ENCODE measurements at regions not wholly inside any gene's neighbourhood (a gene's known extent, or its start where the extent isn't known, plus 50 kb on each side); places are given as distances from the start of the nearest gene placed in this dataset.

DNA sequence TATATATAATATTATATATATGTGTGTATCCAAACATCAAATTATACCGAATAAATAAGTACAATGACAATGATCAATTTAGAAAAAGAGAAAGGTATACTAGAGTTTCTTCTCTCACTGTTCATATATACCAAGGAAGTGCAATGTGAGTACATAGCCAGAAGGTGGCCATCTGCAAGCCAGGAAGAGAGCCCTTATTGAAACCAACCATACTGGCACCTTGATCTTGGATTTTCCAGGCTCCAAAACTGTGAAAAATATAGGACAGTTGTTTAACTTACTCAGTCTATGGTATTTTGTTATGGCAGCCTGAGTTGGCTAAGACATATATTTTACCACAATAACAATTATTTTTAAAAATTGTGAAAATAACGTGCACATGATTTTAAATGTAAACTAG, 1490.2 kb upstream of the SLC39A10 start:
- POLR2A ChIA-PET: no interaction called here
- CTCF ChIA-PET: interaction anchor here (0.6 to 1.4 kb wide), 3 partner anchors 153 to 1150 kb away, joined by 3 read pairs; no protein-coding TSS in a partner anchor
- Mint-ChIP-seq H3K36me3 (no peaks in the 10 kb centered on the region), H3K9me3 (no peaks in the 10 kb centered on the region), H3K27me3 (no peaks in the 10 kb centered on the region), H3K27ac (no peak overlapping the region), H3K4me3 (no peak overlapping the region), H3K4me1 (ENCODE audit: low read depth) (no peaks in the 10 kb centered on the region)
- no peak for DNase-seq
- intact Hi-C loops (cut with micrococcal nuclease): loop anchor here (1.0 kb wide), 1 partner anchor 1151 kb away; no protein-coding TSS in a partner anchor

DNA sequence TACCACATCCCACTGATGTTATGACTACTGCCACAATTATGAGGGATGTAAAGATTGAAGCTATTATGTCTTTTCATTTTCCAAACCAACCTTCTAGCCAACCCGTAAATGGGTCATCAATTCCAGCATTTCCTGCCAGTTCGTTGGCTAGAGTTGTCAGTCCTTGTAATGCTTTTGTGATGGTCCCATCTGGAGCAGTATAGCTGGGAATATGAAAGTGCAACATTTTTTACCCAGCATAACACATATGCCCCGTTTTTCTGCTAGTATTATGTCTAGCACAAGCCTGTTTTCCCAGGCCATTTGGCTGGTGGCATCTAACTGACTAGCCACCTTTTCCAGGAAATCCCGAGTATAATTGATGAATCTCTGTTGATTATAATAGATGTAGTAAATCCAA, 1501.6 kb upstream of the SLC39A10 start:
- POLR2A ChIA-PET: no interaction called here
- no peak for DNase-seq
- H3K4me3 Mint-ChIP-seq: no peak overlapping the region
- intact Hi-C loops (cut with micrococcal nuclease): no loop called here
- H3K4me1 Mint-ChIP-seq (ENCODE audit: low read depth): no peaks in the 10 kb centered on the region
- no peak overlapping the region for H3K27ac Mint-ChIP-seq
- H3K36me3 Mint-ChIP-seq: no peaks in the 10 kb centered on the region
- H3K27me3 Mint-ChIP-seq: no peaks in the 10 kb centered on the region
- CTCF ChIA-PET: no interaction called here
- no peaks in the 10 kb centered on the region for H3K9me3 Mint-ChIP-seq

DNA sequence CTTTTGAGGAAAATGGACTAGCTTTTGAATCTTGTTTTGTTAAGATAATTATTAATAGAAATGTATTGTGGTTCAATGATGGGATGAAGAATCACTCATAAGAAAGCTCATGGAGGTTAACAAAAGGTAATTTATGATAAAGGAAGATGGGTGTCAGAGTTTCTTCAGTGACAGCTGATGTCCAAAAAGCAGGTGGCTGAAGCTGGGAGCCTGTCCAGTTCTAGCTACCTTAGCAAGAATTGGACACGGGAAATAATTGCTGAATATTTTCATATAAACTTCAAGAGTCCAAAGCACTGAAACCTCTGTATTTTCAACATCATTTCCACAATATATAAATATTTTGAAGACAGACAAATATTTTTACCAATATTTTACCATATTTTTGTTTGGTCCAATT, 1505.8 kb upstream of the SLC39A10 start:
- CTCF ChIA-PET: no interaction called here
- no peaks in the 10 kb centered on the region for H3K36me3 Mint-ChIP-seq
- no peaks in the 10 kb centered on the region for H3K9me3 Mint-ChIP-seq
- no peaks in the 10 kb centered on the region for H3K4me1 Mint-ChIP-seq (ENCODE audit: low read depth)
- H3K27ac Mint-ChIP-seq: no peak overlapping the region
- no peaks in the 10 kb centered on the region for H3K27me3 Mint-ChIP-seq
- no peak overlapping the region for H3K4me3 Mint-ChIP-seq
- no peak for DNase-seq
- intact Hi-C loops (cut with micrococcal nuclease): no loop called here
- POLR2A ChIA-PET: no interaction called here

DNA sequence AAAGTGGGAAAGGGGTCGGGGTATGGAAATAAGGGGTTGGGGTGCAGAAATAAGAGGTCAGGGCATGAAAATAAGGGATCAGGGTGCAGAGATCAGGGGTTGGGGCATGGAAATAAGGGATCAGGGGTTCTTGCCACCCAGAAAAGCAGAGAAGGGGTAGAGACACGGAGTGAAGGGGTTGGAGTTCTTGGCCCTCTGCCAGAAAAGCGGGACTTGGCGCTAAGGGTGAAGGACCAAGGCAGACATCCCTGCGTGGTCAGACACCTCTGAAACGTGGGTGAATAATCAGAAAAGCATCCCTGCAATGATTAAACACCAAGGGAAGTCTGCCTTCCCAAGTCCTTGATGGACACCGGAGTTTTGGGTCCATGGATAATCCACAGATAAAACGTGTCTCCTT, 1521.6 kb upstream of the SLC39A10 start:
- Mint-ChIP-seq H3K27me3 (no peaks in the 10 kb centered on the region), H3K9me3 (peaks cover 2% of the 10 kb centered on the region), H3K4me1 (ENCODE audit: low read depth) (no peaks in the 10 kb centered on the region), H3K4me3 (no peak overlapping the region), H3K27ac (no peak overlapping the region), H3K36me3 (no peaks in the 10 kb centered on the region)
- POLR2A ChIA-PET: no interaction called here
- intact Hi-C loops (cut with micrococcal nuclease): no loop called here
- no peak for DNase-seq
- CTCF ChIA-PET: no interaction called here

DNA sequence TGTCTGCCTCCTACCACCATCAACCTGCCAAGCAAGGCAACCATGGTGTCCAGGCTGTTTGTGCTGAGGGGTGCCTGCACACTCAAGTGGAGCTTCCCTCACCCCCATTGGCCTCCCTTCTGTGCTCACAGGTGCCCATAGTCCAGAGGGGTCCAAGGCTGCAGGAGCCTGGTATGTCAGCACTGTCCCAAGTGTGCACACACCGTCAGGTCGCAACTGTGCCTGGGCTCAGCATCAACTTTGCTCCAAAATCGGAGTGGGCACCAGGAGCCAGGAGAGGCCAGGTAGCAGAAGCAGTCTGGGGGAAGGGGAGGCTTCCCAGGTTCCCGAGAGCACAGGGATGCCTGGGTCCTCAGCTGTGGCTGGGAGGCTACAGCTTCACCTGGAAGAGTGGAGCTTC, 1528.2 kb upstream of the SLC39A10 start:
- H3K4me1 Mint-ChIP-seq (ENCODE audit: low read depth): no peaks in the 10 kb centered on the region
- ChIA-PET POLR2A (no interaction called here), CTCF (no interaction called here)
- intact Hi-C loops (cut with micrococcal nuclease): no loop called here
- H3K9me3 Mint-ChIP-seq: no peaks in the 10 kb centered on the region
- no peak overlapping the region for H3K4me3 Mint-ChIP-seq
- H3K27me3 Mint-ChIP-seq: no peaks in the 10 kb centered on the region
- H3K27ac Mint-ChIP-seq: no peak overlapping the region
- H3K36me3 Mint-ChIP-seq: no peaks in the 10 kb centered on the region
- DNase-seq: no peak

DNA sequence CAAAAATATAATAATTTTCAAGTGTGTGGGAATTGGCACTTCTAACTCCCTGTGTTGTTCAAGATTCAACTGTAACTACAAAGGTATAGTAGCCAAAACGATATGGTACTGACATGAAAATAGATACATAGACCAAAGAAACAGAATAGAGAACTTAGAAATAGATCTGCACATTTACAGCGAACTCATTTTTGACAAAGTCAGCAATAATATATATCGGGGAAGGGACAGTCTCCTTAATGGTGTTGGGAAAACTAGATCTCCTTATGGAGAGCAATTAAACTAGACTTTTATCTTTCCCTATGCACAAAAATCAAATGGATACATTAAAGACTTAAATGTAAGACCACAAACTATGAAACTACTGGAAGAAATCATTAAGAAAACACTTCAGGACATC, 1530.6 kb upstream of the SLC39A10 start:
- ChIA-PET POLR2A (no interaction called here), CTCF (no interaction called here)

DNA sequence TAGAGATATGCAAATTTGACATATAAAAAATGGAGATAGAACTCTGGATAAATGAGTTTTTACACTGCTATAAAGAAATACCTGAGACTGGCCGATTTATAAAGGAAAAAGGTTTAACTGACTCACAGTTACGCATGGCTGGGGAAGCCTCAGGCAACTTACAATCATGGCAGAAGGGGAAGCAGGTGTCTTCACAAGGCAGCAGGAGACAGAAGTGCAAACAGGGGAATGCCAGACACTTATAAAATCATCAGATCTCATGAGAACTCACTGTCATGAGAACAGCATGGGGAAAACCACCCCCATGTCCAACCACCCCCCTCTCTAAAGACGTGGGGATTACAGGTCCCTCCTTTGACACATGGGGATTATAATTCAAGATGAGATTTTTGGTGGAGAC, 1540.2 kb upstream of the SLC39A10 start:
- DNase-seq: no peak
- intact Hi-C loops (cut with micrococcal nuclease): no loop called here
- H3K36me3 Mint-ChIP-seq: no peaks in the 10 kb centered on the region
- ChIA-PET CTCF (no interaction called here), POLR2A (no interaction called here)
- no peaks in the 10 kb centered on the region for H3K9me3 Mint-ChIP-seq
- no peaks in the 10 kb centered on the region for H3K4me1 Mint-ChIP-seq (ENCODE audit: low read depth)
- H3K4me3 Mint-ChIP-seq: no peak overlapping the region
- no peaks in the 10 kb centered on the region for H3K27me3 Mint-ChIP-seq
- H3K27ac Mint-ChIP-seq: no peak overlapping the region

More for the DNA sequence above, 1530.6 kb upstream of the SLC39A10 start:
- Mint-ChIP-seq H3K4me1 (ENCODE audit: low read depth) (no peaks in the 10 kb centered on the region), H3K27me3 (no peaks in the 10 kb centered on the region), H3K27ac (no peak overlapping the region), H3K4me3 (no peak overlapping the region), H3K36me3 (no peaks in the 10 kb centered on the region), H3K9me3 (no peaks in the 10 kb centered on the region)
- intact Hi-C loops (cut with micrococcal nuclease): no loop called here
- no peak for DNase-seq

DNA sequence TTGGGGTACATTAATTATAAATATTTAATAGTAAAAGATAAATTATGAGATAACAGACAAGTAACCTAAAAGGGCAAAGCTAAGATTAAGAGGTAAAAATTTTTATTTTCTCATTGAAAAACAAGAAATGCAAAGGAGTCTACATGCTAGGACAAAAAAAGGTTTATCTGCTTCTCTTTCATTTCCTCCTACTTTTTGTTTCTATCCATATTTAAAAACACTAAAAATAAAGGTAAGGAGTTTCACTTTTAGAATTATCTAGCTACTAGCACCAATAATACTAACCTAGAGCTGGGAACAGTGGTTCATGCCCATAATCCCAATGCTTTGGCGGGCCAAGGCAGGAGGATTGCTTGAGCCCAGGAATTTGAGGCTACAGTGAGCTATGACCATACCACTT, 1551.7 kb upstream of the SLC39A10 start:
- Mint-ChIP-seq H3K36me3 (no peaks in the 10 kb centered on the region), H3K27me3 (no peaks in the 10 kb centered on the region), H3K9me3 (no peaks in the 10 kb centered on the region), H3K4me3 (no peak overlapping the region), H3K4me1 (ENCODE audit: low read depth) (no peaks in the 10 kb centered on the region), H3K27ac (no peak overlapping the region)
- ChIA-PET POLR2A (no interaction called here), CTCF (no interaction called here)
- DNase-seq: no peak
- intact Hi-C loops (cut with micrococcal nuclease): no loop called here

DNA sequence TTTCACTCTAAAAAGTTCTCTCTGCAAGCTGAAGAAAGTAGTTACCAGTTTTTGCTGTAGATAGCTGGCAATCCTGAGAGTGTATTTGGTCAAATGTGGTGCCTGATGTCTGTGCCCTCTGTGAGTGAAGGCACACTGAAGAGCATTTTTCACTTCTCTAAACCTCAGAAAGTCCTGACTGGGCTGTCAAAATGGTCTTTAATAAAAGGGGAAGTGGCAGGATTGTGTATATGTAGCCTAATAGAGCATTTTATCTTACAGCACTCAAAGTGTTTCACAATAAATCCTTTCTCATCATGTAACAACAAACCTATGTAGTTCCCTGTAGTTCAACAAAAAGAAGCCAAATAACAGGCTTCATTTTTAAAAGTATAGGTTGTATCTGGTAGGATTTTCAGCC, 1552.3 kb upstream of the SLC39A10 start:
- H3K4me1 Mint-ChIP-seq (ENCODE audit: low read depth): no peaks in the 10 kb centered on the region
- no peaks in the 10 kb centered on the region for H3K36me3 Mint-ChIP-seq
- intact Hi-C loops (cut with micrococcal nuclease): no loop called here
- H3K4me3 Mint-ChIP-seq: no peak overlapping the region
- no peak overlapping the region for H3K27ac Mint-ChIP-seq
- CTCF ChIA-PET: no interaction called here
- H3K9me3 Mint-ChIP-seq: no peaks in the 10 kb centered on the region
- POLR2A ChIA-PET: no interaction called here
- no peaks in the 10 kb centered on the region for H3K27me3 Mint-ChIP-seq
- no peak for DNase-seq

DNA sequence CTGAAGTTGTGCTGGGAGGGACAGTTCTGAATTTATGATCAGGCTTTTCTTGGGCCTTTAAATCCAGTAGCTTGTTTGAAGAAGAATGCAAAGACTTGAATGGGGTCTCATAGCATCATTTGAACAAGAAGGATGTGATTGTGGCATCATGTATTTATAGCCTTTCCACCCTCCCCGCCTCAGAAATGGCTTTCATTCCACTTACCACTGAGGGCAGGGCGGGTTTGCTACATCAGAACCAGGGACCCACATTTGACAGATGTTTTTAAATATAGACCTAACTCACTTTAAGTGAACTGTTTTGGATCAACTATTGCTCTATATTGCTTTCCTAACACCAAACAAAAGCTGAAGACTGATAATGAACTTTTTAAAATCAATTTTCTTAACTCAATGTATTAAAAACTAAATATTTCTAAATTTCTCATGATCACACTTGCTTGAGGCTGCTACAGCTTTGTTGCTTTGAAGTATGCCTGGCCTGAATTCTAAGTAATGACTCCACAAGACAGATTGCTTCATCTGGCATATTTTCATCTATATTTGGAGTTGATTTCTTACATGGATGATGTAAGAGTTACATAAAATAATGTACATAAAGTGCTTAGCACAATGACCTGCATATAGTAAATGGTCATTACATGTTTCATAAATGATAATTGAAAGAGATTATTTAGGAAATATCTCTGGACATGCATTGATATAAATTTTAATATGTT, 1552.9 kb upstream of the SLC39A10 start:
- H3K4me1 Mint-ChIP-seq (ENCODE audit: low read depth): no peaks in the 10 kb centered on the region
- ChIA-PET POLR2A (no interaction called here), CTCF (no interaction called here)
- no peak overlapping the region for H3K4me3 Mint-ChIP-seq
- no peaks in the 10 kb centered on the region for H3K9me3 Mint-ChIP-seq
- no peak for DNase-seq
- intact Hi-C loops (cut with micrococcal nuclease): no loop called here
- no peaks in the 10 kb centered on the region for H3K27me3 Mint-ChIP-seq
- no peaks in the 10 kb centered on the region for H3K36me3 Mint-ChIP-seq
- no peak overlapping the region for H3K27ac Mint-ChIP-seq

DNA sequence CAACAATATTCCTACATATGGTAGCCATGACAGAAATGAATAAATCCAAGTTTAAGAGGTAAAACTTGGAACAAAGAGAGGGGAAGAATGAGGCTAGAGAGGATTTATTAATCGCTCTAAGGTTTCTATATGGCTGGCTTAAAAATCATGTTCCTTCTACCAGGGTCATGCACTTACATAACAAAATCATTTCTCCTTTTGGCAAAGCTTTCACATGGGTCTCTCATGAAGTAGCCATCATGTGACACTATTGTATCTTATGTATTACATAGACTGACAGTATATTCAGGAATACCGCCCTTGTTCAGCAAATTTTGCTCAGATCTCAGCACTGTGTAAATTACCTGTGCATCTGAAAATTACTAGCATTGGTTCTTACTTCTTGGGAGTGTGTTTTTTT, 1554.5 kb upstream of the SLC39A10 start:
- no peak overlapping the region for H3K4me3 Mint-ChIP-seq
- no peaks in the 10 kb centered on the region for H3K4me1 Mint-ChIP-seq (ENCODE audit: low read depth)
- ChIA-PET CTCF (no interaction called here), POLR2A (no interaction called here)
- intact Hi-C loops (cut with micrococcal nuclease): no loop called here
- H3K36me3 Mint-ChIP-seq: no peaks in the 10 kb centered on the region
- H3K27ac Mint-ChIP-seq: no peak overlapping the region
- no peaks in the 10 kb centered on the region for H3K27me3 Mint-ChIP-seq
- H3K9me3 Mint-ChIP-seq: no peaks in the 10 kb centered on the region
- DNase-seq: no peak

DNA sequence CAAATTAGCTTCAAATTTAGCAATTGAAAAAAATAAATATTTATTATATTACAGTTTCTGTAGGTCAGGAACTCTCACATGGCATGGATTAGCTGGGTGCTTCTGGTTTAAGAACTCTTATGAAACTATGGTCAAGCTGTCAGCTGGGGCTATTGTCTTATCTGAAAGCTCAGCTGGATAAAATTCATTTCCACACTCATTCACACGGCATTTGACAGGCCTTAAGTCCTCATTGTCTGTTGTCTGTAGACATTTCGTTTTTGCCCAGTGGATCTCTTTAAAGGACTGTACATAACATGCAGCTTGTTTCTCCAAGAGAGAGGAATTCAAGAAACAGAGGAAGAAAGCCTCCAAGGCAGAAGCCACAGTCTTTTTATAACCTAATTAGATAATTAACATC, 1556.8 kb upstream of the SLC39A10 start:
- ChIA-PET CTCF (no interaction called here), POLR2A (no interaction called here)
- H3K27me3 Mint-ChIP-seq: no peaks in the 10 kb centered on the region
- no peaks in the 10 kb centered on the region for H3K36me3 Mint-ChIP-seq
- no peaks in the 10 kb centered on the region for H3K9me3 Mint-ChIP-seq
- intact Hi-C loops (cut with micrococcal nuclease): no loop called here
- H3K4me3 Mint-ChIP-seq: no peak overlapping the region
- DNase-seq: no peak
- no peaks in the 10 kb centered on the region for H3K4me1 Mint-ChIP-seq (ENCODE audit: low read depth)
- H3K27ac Mint-ChIP-seq: no peak overlapping the region

DNA sequence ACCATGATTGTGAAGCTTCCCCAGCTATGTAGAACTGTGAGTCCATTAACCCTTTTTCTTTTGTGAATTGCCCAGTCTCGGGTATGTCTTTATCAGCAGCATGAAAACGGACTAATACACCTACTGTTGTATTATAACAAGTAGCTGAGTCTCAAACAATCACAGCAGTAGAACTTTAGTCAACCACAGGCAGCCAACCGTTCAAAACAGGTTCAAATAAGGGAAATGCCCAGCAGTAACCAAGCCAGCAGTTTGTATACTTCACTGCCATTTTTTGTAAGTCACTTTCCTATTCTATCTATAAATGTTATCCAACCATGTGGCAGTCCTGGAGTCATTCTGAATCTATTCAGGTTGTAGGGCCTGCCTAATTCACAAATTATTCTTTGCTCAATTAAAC, 1560.6 kb upstream of the SLC39A10 start:
- Mint-ChIP-seq H3K4me3 (no peak overlapping the region), H3K27me3 (no peaks in the 10 kb centered on the region), H3K27ac (no peak overlapping the region), H3K9me3 (no peaks in the 10 kb centered on the region), H3K4me1 (ENCODE audit: low read depth) (no peaks in the 10 kb centered on the region), H3K36me3 (no peaks in the 10 kb centered on the region)
- intact Hi-C loops (cut with micrococcal nuclease): no loop called here
- POLR2A ChIA-PET: no interaction called here
- DNase-seq: no peak
- CTCF ChIA-PET: no interaction called here

DNA sequence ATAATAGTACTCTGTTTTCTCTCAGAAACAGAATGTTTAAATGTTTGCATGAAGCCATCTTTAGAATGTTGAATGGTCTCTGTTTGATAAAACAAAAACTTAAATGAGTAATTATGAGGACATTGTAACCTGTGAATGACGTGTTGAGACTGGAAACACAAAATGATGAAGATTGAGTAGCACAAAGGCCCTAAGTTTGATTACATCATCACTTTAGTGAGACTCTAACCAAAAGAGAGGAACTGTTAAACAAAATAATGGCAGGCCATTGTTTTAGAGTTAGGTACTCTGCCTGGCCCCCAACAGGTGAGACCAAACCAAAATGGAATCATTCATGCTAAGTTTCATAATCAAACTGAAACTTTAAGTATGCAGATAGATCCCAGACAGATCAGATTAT, 1561.7 kb upstream of the SLC39A10 start:
- intact Hi-C loops (cut with micrococcal nuclease): no loop called here
- ChIA-PET CTCF (no interaction called here), POLR2A (no interaction called here)
- Mint-ChIP-seq H3K4me3 (no peak overlapping the region), H3K27me3 (no peaks in the 10 kb centered on the region), H3K4me1 (ENCODE audit: low read depth) (no peaks in the 10 kb centered on the region), H3K36me3 (no peaks in the 10 kb centered on the region), H3K9me3 (no peaks in the 10 kb centered on the region), H3K27ac (no peak overlapping the region)
- no peak for DNase-seq

Measured in activated CD4-positive, alpha-beta memory T cell treated with anti-CD3 and anti-CD28 coated beads for 36 hours (primary cell).